Bone marrow (tissue), 2 donors: ENCODE measurements at regions not wholly inside any gene's neighbourhood (a gene's known extent, or its start where the extent isn't known, plus 50 kb on each side); places are given as distances from the start of the nearest gene placed in this dataset.
A peak's percentile ranks its signal among the peaks of the same experiment; 100 is the strongest.

Source experiments
- DNase-seq, 2 donors: peaks; one replicate each; lab custom pipeline; 2025; lab: John Stamatoyannopoulos, UW

DNA sequence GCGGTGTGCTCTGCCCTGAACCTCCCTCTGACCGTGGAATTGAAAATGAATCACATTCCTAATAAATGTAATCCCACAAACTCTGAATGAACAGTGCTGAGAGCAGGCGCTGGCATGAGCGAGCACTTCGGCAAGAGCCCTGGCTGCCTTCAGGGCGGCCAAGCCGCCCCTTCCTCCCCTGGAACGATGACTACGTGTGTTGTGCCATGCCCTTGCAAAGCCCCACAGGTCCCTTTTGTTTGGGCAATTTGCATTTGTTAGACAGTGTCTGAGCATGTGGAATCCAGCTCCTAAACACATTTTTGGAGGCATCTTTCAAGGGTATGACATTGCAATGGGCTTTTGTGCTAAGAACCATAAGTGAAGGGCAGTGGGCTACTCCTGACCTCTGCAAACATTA, 95.6 kb upstream of the MKI67 start:
- no peak for DNase-seq

DNA sequence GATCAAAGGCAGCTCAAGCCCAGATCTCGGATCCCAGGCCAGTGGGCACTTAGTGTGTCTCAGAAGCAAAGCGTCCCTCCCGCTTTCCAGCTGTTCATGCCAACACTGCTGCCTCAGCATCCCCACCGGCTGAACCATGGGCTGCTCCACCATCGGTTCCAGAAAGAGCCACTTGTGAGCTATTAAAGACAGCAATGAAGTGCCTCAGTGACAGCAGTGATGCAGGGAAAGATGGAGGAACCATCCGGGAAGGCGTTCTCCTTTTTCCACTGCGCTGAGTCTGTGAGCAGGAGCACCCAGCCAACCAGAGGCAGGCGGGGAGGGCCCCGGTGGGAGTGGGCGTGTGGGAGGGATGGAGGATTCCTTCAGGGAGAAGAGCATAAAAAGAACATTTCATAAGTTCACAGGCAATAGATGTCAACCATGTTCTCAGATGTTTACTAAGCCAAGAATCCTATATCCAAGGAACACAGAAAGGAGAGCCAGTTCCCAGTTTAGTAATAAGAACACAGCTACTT, 96.2 kb upstream of the MKI67 start:
- DNase-seq, result no peak

DNA sequence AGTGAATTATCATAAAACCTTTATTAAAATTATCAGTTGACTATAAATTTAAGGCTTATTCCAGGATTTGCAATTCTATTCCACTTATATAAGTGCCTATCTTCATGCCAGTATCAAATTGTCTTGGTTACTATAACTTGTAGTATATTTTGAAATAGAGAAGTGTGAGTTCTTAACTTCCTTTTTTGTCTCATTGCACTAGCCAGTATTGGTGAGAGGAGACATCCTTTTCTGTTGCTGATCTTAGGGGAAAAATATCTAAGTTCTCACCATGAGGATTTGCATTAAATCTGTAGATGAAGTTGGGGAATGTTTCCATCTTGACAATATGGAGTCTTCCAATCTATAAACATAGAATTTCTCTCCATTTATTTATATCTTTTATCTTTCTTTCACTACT, 104.2 kb upstream of the MKI67 start:
- DNase-seq, result no peak

DNA sequence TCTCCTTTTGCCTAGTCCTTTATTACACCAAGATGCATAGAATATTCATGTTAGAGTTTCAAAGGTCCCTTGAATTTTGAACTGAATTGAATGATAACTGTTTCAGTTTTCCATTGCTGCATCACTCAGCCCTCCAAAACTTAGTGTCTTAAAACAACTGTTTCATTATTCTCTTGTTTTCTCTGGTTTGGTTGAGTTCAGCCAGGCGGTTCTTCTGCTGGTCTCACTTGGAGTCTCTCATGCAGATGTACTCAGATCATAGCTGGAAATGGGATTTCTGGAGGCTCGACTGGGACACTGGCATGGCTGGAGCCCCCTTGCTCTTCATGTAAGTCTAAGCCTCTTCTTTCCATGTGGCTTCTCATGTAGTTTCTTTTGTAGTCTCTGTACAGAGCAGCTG, 107.2 kb upstream of the MKI67 start:
- no peak for DNase-seq

DNA sequence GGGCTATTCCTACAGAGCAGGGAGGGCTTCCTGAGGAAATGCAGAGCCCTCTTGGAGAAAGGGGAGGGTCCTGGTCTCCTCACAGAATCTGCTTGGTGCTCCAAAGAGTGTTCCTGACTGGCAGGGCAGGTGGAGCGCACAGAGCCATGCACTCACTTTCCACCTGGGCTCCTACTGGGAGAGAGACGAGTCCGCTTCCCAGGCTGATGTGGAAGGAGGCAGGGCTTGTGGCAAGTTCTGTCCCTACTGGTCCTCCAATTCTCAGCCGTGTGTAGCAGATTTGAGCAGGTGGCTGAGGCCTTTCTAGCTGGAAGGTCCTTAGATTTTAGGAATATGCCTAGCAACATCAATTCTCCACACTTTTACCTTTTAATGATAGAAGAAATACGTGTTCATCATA, 111.5 kb upstream of the MKI67 start:
- DNase-seq, result no peak

DNA sequence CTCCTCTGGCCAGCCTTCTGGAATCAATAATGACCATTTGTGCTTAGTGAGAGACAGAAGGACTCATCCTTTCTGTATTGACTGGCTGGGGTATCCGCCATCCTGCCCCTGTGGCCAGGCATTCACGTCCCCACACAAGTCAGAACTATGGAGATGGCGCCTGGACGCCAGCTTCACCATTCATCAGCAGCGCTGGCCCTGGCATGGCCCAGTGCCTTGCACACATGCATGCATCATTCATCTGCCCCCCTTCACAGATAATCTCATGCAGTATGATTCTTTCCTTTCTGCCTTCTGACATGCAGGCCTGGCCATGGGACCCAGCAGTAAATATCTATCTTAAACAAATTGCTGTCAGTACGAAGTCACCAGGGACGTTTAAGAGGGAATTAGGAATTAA, 114.8 kb upstream of the MKI67 start:
- no peak for DNase-seq

DNA sequence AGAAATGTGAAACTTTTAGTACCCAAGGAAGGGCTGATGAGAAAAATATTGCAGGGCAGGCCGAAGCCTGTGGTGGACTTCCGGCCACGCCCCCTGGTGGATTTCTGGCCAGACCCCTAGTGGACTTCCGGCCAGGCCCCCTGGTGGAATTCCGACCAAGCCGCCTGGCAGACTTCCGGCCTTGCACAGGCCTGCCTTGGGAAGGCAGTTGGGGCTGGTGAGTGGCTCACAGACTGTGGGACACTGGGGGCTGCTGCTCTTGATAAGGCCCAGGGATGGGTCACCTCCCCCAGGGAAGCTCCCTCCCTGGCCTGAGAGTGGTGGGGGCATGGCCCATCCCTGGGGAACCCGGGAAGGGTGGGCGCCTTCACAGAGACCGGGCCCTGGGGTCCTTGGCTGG, 116.4 kb upstream of the MKI67 start:
- DNase-seq, result no peak

DNA sequence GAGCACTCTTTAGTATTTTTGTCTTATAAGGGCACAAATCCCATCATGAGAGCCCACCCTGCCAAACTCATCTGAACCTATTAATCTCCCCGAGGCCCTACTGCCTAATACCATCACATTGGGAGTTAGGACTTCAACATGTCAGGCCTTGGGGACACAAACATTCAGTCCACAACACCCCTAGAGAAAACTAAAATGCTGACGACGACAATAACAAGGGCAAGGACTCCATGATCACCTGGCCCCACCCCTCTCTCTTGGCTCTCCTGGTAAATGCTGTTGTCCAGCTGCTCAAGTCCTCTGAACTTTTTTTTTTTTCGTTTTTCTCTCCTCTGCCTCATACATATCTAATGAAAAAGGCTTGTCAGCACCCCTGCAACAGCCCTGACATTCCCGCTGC, 118.8 kb upstream of the MKI67 start:
- no peak for DNase-seq

DNA sequence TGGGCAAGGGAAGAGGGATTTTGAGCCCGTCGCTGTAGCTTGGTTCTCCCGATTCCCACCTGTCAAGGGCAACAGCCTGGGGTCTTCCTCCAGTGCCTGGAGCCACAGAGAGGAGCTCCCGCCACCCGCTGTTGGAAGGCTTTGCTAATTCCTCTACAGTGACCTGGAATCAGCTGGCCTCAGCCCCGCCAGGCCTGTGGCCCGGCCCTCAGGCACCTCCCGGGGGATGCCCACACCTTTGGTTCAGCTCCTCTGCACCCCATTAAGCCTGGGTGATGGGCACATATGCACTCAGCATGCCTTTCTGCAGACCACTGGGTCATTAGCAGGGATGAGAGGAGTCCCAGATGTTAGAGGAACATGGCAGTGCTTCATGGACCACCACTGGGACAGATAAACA, 121.4 kb upstream of the MKI67 start:
- no peak for DNase-seq

DNA sequence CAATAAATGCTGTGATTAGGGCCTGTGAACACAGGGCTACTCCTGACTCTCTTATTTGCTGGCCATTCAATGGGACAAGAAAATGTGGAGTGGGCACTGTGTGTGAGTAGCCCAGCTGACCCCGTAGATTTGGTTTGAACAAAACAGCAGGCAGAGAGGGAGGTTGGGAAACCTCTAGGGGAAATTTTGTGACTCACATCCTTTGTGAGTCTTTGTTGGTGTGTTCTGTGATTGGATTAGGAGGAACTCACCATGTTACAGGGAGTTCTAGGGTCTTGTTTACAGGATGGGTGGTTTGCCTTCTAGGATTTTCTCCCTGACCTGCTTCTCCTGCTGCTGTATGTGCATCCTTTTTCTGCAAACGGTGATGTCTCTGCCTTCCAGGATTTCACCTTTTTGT, 128.3 kb upstream of the MKI67 start:
- no peak for DNase-seq

DNA sequence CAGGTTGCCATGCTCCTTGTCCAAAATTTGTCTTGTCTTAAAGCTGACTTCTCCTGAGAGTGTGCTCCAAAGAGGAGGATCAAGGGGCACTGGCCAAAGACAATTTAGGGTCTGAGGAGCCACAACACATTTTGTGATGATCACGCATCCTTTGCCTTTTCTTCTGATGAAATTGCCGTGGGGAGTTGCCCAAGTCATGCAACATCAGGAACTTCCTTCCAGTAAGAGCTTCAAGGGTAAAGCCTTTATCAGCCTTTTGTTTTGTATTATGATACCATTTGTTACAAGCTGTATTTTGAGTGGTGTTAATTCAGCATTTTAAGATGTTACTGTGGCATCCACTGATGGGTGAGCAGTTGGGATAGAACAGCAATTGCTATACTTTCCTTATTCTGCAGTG, 131.2 kb upstream of the MKI67 start:
- no peak for DNase-seq

DNA sequence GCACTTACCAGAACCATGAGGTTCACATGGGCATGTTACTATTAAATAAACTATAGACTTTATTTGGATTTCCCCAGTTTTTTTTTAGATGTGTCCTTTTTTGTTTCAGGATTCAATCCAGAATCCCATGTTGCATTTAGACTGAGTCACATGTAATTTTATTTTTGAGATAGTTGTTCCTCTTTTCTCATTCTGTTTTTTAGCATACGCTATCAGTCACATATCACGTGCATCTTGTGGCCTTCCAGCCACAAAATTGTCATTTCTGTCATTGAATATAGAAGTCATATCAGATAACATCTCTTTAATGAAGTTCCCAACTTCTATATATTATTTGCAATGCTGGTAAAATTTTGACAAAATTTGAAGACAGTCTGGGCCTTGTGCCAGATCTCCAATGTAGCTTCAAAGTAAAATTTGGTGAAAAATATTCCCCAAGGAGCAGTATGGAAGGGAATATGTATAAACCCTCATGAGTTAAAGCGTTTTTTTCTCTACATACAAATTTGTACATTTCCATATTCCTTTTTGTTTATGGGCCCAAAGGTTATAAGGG, 132.3 kb upstream of the MKI67 start:
- no peak for DNase-seq

DNA sequence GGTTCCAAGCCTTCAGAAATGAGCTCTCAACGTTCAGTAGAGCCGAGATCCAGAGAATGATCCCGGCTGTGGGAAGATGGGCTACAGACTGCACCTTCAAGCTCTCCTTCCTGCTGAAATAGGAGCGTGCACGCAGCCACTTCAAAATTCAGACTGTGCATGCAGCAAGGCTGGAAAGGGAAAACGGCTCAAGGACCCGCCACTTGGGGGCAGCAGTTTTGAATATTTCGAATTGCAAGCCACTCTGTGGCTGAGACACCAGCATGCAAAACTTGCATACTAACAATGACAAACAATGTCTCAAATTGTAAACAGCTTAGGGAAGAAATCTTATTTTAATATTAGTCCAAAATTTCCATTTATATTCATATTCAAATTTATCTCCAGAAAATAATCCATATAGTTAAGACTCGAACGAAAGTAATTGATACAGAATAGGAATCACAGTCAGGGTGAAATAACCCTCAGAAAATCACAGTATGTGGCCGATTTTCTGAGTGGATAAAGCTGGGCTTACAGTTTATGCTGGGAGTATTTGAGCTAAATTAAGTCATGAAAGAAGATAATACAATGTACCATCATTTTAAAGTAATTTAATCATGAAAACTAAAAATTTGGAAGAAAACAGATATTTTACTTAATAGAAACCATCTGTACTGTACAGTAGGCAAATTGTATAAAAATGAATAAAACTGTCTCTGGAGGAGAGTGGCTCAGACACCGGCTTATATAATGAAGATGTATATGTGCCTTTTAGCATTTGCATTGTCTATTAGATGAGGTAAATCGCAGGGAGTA, 137.9 kb upstream of the MKI67 start:
- DNase-seq, result peak in 1 of 2 donors; percentile 2

DNA sequence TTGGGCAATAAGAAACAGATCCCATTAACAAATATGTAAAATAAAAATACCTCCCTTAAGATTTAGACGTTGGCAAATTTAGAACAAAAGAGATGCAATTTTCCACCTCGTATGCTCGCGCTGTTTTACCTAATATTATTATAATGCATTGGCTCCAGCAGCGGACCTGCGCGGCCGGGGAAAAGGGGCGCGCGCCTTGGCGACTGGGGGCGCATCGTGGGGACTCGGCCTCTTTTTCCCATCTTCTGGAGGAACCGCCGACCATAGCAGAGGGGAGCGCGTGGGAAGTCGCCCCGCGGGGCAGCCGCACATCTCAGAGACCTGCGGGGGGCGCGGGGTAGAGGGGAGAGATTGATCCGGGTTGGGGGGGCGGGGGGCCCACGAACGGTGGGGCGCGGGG, 139.4 kb upstream of the MKI67 start:
- no peak for DNase-seq

DNA sequence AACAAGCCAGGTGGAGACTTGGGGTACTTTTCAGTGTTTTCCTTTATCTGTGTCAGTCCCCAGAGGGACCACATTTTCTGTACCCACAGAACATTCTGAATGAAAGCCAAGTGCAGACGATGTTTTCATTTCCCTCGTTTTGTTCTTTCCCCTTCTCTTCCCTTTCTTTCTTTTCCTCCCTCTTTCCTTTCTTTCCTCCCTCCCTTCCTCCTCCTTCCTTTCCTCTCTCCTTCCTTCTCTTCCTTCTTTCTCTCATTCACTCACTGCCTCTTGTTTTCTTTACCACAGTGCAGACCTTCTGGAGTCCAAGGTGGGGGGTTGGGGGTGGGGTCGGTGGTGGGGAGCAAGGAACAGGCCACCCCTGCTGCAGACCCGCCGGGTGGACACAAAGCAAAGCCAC, 141.4 kb upstream of the MKI67 start:
- DNase-seq, result no peak

DNA sequence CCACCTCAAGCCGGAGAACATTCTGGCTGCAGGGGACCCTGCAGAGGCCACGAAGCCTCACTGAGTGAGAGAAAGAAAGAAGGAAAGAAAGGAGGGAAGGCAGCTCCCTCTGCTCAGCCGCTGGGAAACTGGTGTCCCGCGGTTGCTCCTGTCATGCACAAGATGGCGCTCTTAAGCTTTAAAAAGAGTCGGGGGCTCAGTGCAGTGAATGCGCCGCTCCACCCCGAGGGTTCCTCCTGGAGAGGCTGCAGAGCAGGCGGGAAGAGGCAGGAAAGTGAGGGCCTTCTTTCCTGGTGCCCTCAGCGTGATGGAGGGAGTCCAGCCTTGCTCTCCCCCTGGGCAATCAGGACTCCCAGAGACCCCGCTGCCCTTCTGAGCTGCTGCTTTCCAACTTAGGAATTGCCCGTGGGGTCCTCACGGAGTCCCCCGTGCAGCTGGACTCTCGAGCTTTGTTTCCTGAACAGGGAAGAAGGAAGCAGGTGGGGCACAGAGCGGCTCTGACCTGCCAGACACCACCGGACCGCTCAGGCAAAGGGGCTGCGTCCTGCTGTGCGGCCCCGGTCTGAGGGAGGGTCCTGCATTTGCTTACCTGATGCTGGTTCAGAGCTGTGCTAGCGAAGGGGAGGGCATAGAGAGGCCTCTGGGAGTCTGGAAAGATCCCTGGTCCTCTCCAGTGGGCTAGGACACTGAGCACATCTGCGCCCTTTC, 141.9 kb upstream of the MKI67 start:
- DNase-seq, result no peak

DNA sequence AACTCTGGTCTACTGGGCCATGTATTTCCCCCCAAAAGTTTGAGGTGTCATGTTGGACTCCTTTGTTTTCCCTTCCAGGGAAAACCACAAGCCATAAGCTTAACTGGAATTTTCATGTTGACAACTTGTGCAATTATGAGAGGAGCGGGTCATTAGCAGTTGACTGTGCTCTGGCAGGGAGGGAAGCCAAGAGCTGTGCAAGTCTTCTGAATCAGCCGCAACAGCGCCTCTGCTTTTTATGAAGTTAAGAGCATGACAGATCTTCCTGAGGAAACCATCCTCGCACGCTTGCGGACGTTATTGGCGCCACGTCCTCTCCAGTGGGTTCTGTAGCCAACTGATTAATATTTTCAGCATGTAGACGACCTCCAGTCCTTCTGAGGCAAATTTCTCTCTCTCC, 148.7 kb upstream of the MKI67 start:
- DNase-seq, result no peak

DNA sequence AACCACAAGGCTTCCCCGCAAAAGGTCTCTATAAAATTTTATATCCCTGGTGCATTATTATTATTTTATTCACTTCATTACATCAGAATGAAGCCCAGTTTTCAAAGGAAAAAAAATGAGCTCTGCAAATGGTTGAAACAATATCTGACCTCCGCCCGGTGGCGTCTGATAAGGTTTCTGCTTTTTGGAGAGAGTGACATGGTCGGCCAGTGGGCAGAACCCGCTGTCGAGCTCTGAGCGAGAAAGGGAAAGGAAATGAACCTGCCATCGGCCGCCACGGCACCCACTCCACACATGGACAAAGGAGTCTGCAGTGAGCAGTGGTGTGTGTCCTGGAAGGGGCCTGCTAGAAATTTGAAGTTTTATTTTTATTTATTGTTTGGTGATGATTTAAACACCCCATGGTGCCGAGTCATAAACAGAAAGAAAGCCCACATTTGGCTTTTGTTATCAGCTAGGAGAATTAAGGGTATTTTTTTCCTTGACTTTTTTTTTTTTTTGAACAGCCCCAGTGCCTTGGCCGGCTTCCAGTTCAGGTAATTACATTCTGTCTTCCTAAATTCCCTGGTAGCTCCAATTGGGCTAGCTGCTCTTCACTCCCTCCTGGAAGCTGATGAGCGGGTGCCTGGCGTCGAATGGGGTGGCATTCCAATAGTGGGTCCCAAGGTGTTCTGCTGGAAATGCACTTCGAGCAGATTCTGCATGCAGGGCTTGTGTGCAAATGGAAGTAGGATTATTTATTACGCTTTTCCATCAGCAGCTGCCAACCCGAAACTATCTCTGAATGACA, 149.4 kb upstream of the MKI67 start:
- DNase-seq, result no peak

DNA sequence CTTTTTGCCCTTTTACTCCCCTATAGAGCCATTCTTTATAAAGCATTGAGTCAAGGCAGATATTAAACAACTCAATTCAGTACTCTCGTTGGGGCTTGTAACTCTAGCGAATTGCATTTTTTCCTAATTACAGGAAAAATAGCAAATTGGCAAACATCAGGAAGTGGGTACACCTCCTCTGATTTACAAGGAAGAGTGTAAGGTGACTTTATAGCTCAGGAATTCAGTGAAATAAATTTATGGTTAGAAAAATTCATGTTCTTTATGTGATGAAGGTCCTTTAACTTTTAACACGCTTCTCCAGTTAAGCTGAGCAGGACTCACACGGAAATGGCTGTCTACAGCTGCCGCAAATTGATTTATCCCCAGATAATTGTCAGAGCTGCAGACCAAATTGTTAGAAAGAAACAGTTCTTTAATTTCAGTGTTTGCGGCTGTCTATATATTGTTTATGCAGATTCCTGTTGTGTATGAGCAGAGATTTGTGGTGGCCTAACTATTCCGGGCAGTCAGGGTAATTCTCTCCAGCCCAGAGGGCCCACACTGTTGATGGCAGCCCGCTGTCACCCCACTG, 151.1 kb upstream of the MKI67 start:
- DNase-seq, result no peak

DNA sequence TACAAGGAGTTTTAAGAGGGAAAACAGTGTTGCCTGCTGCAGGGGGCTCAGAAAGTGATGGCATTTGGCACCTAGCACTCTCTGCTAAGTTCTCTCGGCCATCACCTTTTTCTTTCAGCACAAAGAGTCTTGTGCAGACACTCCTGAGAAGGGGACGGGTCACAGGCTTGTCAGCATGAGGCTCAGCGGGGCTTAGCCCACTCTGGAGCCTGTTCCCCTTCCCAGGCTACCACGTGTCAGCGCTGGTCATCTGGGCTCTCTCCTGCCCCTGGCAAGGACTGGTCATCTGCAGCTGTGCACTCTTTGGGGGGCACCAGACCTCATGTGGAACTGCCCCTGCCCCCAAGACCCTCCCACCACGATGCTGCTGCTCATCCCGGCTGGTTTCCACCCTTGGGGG, 152.1 kb upstream of the MKI67 start:
- DNase-seq, result no peak

DNA sequence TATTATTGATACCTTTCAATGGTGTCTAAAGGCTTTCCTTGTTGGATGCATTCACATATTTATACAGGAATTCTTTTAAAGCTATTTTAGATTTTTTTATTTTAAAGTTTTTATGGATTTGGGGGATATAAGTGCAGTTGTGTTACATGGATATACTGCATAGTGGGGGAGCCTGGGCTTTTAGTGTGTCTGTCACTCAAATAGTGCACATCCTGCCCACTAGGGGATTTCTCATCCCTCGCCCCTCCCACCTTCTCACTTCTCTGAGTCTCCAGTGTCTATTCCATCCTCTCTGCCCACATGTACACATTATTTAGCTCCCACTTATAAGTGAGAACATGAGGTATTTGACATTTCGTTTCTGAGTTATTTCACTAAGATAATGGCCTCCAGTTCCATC, 154.0 kb upstream of the MKI67 start:
- DNase-seq, result no peak

DNA sequence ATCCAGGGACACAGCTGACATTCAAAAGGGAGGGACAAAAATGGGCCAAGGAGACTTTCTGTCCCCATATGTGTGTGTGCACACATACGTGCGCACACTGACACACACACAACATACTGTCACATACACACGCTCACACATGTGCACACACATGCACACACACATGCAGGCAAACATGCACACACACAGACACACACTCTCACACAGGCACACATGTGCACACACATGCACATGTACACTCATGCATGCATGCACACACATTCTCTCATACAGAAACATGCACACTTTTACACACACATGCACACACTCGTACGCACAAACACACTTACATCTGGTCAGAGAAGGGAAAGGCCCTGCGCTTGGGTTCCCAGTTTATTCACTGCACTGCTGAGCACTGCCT, 155.1 kb upstream of the MKI67 start:
- no peak for DNase-seq
